Endodermal cell (in vitro differentiated cells): ENCODE measurements at regions not wholly inside any gene's neighbourhood (a gene's known extent, or its start where the extent isn't known, plus 50 kb on each side); places are given as distances from the start of the nearest gene placed in this dataset.

Experiments used
- DNase-seq: peaks from one replicate; pipeline ENCODE4 v3.0.0-alpha.2; 2017
- H3K27ac ChIP-seq: 2 replicates; pipeline ENCODE4 v1.5.1; 2013; ENCODE audit warnings: mild to moderate bottlenecking, low read depth, low read length, moderate library complexity
- H3K27me3 ChIP-seq: 2 replicates; pipeline ENCODE4 v1.6.1; 2013; ENCODE audit warnings: mild to moderate bottlenecking, low read length, moderate library complexity; ENCODE audit not compliant: insufficient read depth, control insufficient read depth, poor library complexity, severe bottlenecking
- H3K36me3 ChIP-seq: 2 replicates; pipeline ENCODE4 v1.7.0; 2013; ENCODE audit warnings: mild to moderate bottlenecking, low read length, moderate library complexity; ENCODE audit not compliant: control insufficient read depth, insufficient read depth
- H3K4me1 ChIP-seq: one replicate; pipeline ENCODE4 v1.7.0; 2013; ENCODE audit warnings: low read length; ENCODE audit not compliant: control insufficient read depth, insufficient read depth
- H3K4me3 ChIP-seq: 2 replicates; pipeline ENCODE4 v1.5.1; 2013; ENCODE audit warnings: mild to moderate bottlenecking, low read length, moderate library complexity
- H3K9ac ChIP-seq: 2 replicates; pipeline ENCODE4 v1.6.1; 2013; ENCODE audit warnings: mild to moderate bottlenecking, low read length, moderate library complexity; ENCODE audit not compliant: poor library complexity, severe bottlenecking; ENCODE audit errors: extremely low read depth
- H3K9me3 ChIP-seq: 2 replicates; pipeline ENCODE4 v1.6.1; 2013; ENCODE audit warnings: mild to moderate bottlenecking, low read length, moderate library complexity; ENCODE audit not compliant: control insufficient read depth
- H3K27ac Mint-ChIP-seq: 2 replicates; pipeline ENCODE4 v1.8.0; 2020; ENCODE audit warnings: mixed read lengths
- H3K27me3 Mint-ChIP-seq: 2 replicates; pipeline ENCODE4 v1.8.0; 2021; ENCODE audit warnings: mild to moderate bottlenecking, mixed read lengths; ENCODE audit not compliant: insufficient read depth
- H3K36me3 Mint-ChIP-seq: 2 replicates; pipeline ENCODE4 v1.8.0; 2020; ENCODE audit warnings: low read depth, mixed read lengths
- H3K4me1 Mint-ChIP-seq: 2 replicates; pipeline ENCODE4 v1.8.0; 2020; ENCODE audit warnings: mixed read lengths
- H3K4me3 Mint-ChIP-seq: 2 replicates; pipeline ENCODE4 v1.8.0; 2020; ENCODE audit warnings: mild to moderate bottlenecking, moderate library complexity, mixed read lengths
- H3K9me3 Mint-ChIP-seq: 2 replicates; pipeline ENCODE4 v1.8.0; 2020; ENCODE audit warnings: mild to moderate bottlenecking, mixed read lengths
- CTCF ChIP-seq: fragments of 200-600 bp; sonication (generic); conservative IDR thresholded peaks from 2 replicates; pipeline ENCODE4 v1.5.0; 2021; ENCODE audit warnings: antibody characterized with exemption, mild to moderate bottlenecking
- WGBS, 2 experiments: methylation state at CpG; one replicate each; pipeline versions ENCODE4 v1.1.5 to v1.1.7; 2013; ENCODE audit warnings: missing lambda C conversion rate in 2 of 2, mixed read lengths in 1 of 2; ENCODE audit not compliant: insufficient coverage in 1 of 2, insufficient read length in 1 of 2; 5-methylcytosine and 5-hydroxymethylcytosine counted together

GRCh38 chr20:11651647-11652046 lies 266.0 kb upstream of the BTBD3 start:
- H3K9ac ChIP-seq = no peak overlapping the region
- no peak overlapping the region for H3K4me3 ChIP-seq
- no peaks in the 10 kb centered on the region for H3K9me3 Mint-ChIP-seq
- no peaks in the 10 kb centered on the region for H3K36me3 ChIP-seq
- no peak for TF ChIP-seq CTCF
- peaks cover 24% of the 10 kb centered on the region for H3K27me3 Mint-ChIP-seq
- H3K36me3 Mint-ChIP-seq = no peaks in the 10 kb centered on the region
- H3K4me3 Mint-ChIP-seq = no peak overlapping the region
- no peaks in the 10 kb centered on the region for H3K9me3 ChIP-seq
- no peaks in the 10 kb centered on the region for H3K27me3 ChIP-seq
- peaks cover 2% of the 10 kb centered on the region for H3K4me1 ChIP-seq
- H3K4me1 Mint-ChIP-seq = peaks cover 19% of the 10 kb centered on the region
- no peak overlapping the region for H3K27ac Mint-ChIP-seq
- no peak for DNase-seq
- H3K27ac ChIP-seq = no peak overlapping the region

DNA sequence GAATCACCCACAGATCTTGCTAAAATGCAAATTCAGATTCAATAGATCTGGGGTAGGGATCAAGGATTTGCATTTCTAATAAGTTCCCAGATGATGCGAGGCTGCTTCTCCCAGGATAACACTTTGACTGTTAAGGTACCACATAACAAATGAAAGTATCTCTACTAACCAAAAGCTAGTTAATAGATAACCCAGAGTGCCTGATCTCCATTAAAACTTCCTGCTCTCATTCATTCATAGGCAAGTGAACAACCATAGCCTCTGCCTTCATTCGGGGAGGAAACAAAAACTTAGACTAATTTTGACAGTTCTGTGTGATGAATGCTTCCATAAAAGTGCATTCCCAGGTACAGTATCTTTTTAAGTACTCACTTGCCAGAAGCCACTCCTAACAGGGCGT lies 265.6 kb upstream of the BTBD3 start:
- H3K4me1 ChIP-seq = peaks cover 2% of the 10 kb centered on the region
- Mint-ChIP-seq H3K4me1 (peaks cover 19% of the 10 kb centered on the region), H3K9me3 (no peaks in the 10 kb centered on the region), H3K4me3 (no peak overlapping the region), H3K27me3 (peaks cover 24% of the 10 kb centered on the region), H3K27ac (no peak overlapping the region), H3K36me3 (no peaks in the 10 kb centered on the region)
- H3K9ac ChIP-seq = no peak overlapping the region
- no peak for TF ChIP-seq CTCF
- no peak for DNase-seq
- no peaks in the 10 kb centered on the region for H3K9me3 ChIP-seq
- no peaks in the 10 kb centered on the region for H3K27me3 ChIP-seq
- 71% methylated on average over 3 of the region's 3 CpGs; no CpG with 5 or more reads in 1 of the 2 experiments for WGBS, 2 experiments
- no peak overlapping the region for H3K27ac ChIP-seq
- no peaks in the 10 kb centered on the region for H3K36me3 ChIP-seq
- no peak overlapping the region for H3K4me3 ChIP-seq

DNA sequence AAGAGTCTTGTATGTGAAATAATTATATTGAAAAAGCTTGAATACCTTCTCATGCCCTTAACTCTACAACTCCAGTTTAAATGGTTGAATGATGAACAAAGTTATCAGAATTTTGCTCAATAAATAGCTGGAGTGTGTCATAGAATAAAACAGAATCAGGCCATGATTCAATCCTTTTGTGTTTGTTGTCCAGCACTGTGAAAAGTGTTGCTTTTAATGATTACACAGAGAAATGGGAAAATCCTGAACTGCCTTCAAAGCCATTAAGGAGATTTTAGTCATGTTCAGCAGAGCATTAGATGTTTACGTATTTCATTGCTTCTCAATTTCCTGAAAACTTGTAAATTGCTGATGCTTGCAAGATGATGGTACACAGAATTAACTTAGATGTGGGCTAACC lies 262.9 kb upstream of the BTBD3 start:
- Mint-ChIP-seq H3K27ac (no peak overlapping the region), H3K27me3 (peaks cover 24% of the 10 kb centered on the region), H3K36me3 (no peaks in the 10 kb centered on the region), H3K9me3 (no peaks in the 10 kb centered on the region), H3K4me3 (no peak overlapping the region), H3K4me1 (peaks cover 23% of the 10 kb centered on the region)
- H3K9me3 ChIP-seq = no peaks in the 10 kb centered on the region
- no peak for DNase-seq
- no peak overlapping the region for H3K4me3 ChIP-seq
- peaks cover 2% of the 10 kb centered on the region for H3K4me1 ChIP-seq
- H3K27me3 ChIP-seq = no peaks in the 10 kb centered on the region
- H3K36me3 ChIP-seq = no peaks in the 10 kb centered on the region
- no peak for TF ChIP-seq CTCF
- H3K9ac ChIP-seq = no peak overlapping the region
- 83 to 93% methylated on average over 1 of the region's 1 CpG for WGBS, 2 experiments
- no peak overlapping the region for H3K27ac ChIP-seq
